Neuronal stem cell (in vitro differentiated cells): ENCODE measurements at regions not wholly inside any gene's neighbourhood (a gene's known extent, or its start where the extent isn't known, plus 50 kb on each side); places are given as distances from the start of the nearest gene placed in this dataset.
A peak's percentile ranks its signal among the peaks of the same experiment; 100 is the strongest.
"Not testable (repeated sequence)": the region's sequence is repeated elsewhere in the genome, so short reads cannot be mapped to it uniquely, and the experiment has no call there.

ENCODE experiments used
- DNase-seq: peaks from one replicate; pipeline ENCODE4 v3.0.0-alpha.2; 2013; ENCODE audit warnings: low spot score
- H2AFZ ChIP-seq: one replicate; pipeline ENCODE4 v1.6.1; 2013; ENCODE audit warnings: mild to moderate bottlenecking, low read length, inconsistent platforms
- H2AK5ac ChIP-seq: 2 replicates; pipeline ENCODE4 v1.6.1; 2013; ENCODE audit warnings: low read depth, mild to moderate bottlenecking, inconsistent platforms, low read length, moderate library complexity, mixed read lengths
- H2BK120ac ChIP-seq: 2 replicates; pipeline ENCODE4 v1.6.1; 2013; ENCODE audit warnings: low read depth, mild to moderate bottlenecking, inconsistent platforms, low read length, moderate library complexity, mixed read lengths
- H2BK12ac ChIP-seq: one replicate; pipeline ENCODE4 v1.6.1; 2013; ENCODE audit warnings: low read length, inconsistent platforms
- H2BK15ac ChIP-seq: 2 replicates; pipeline ENCODE4 v1.6.1; 2013; ENCODE audit warnings: mild to moderate bottlenecking, low read length, inconsistent platforms, mixed read lengths
- H2BK5ac ChIP-seq: one replicate; pipeline ENCODE4 v1.6.1; 2013; ENCODE audit warnings: inconsistent platforms, mild to moderate bottlenecking, low read length, moderate library complexity
- H3K14ac ChIP-seq: one replicate; pipeline ENCODE4 v1.6.1; 2013; ENCODE audit warnings: low read length, inconsistent platforms
- H3K18ac ChIP-seq: 2 replicates; pipeline ENCODE4 v1.6.1; 2013; ENCODE audit warnings: low read length, inconsistent platforms
- H3K23ac ChIP-seq: 2 replicates; pipeline ENCODE4 v1.6.1; 2013; ENCODE audit warnings: low read depth, mild to moderate bottlenecking, mixed read lengths, low read length, inconsistent platforms; ENCODE audit not compliant: poor library complexity
- H3K27ac ChIP-seq: replicated peaks from 3 replicates; pipeline ENCODE4 v1.5.1; 2013; ENCODE audit warnings: low read length, inconsistent platforms
- H3K27me3 ChIP-seq, 3 experiments: 2 replicates each; pipeline ENCODE4 v1.6.1; 2013; ENCODE audit warnings: low read length in 3 of 3, mild to moderate bottlenecking in 2 of 3, inconsistent platforms in 1 of 3, low read depth in 1 of 3, mixed read lengths in 1 of 3, moderate library complexity in 1 of 3; ENCODE audit not compliant: control insufficient read depth in 3 of 3, insufficient read depth in 3 of 3
- H3K36me3 ChIP-seq, 2 donors: replicated peaks in 1 of 2; 2 replicates each; pipeline ENCODE4 v1.6.1; 2013; ENCODE audit warnings: low read length in 2 of 2; ENCODE audit not compliant: control insufficient read depth in 2 of 2, insufficient read depth in 2 of 2
- H3K4ac ChIP-seq: 2 replicates; pipeline ENCODE4 v1.6.1; 2013; ENCODE audit warnings: inconsistent platforms, mild to moderate bottlenecking, low read length, moderate library complexity
- H3K4me1 ChIP-seq, 2 donors: 1 replicate in 1 of 2; 2 replicates in 1 of 2; pipeline ENCODE4 v1.6.1; 2013; ENCODE audit warnings: low read length in 2 of 2, low read depth in 1 of 2; ENCODE audit not compliant: control insufficient read depth in 2 of 2, insufficient read depth in 1 of 2
- H3K4me2 ChIP-seq: one replicate; pipeline ENCODE4 v1.6.1; 2013; ENCODE audit warnings: mild to moderate bottlenecking, low read length, inconsistent platforms; ENCODE audit not compliant: insufficient read depth, poor library complexity, severe bottlenecking
- H3K4me3 ChIP-seq, 2 donors: 2 replicates each; pipeline ENCODE4 v1.5.1; 2013; ENCODE audit warnings: low read length in 2 of 2, mild to moderate bottlenecking in 2 of 2, inconsistent platforms in 1 of 2, moderate library complexity in 1 of 2
- H3K79me1 ChIP-seq: one replicate; pipeline ENCODE4 v1.6.1; 2013; ENCODE audit warnings: low read depth, mild to moderate bottlenecking, inconsistent platforms, low read length, moderate library complexity
- H3K9ac ChIP-seq: one replicate; pipeline ENCODE4 v1.6.1; 2013; ENCODE audit warnings: mild to moderate bottlenecking, low read depth, low read length, inconsistent platforms; ENCODE audit not compliant: poor library complexity
- H3K9me3 ChIP-seq, 2 donors: replicated peaks in 1 of 2; 2 replicates each; pipeline versions ENCODE3 to v1.6.1; 2013; ENCODE audit warnings: low read length in 2 of 2, mild to moderate bottlenecking in 2 of 2, inconsistent platforms in 1 of 2, low read depth in 1 of 2, mixed read lengths in 1 of 2, moderate library complexity in 1 of 2; ENCODE audit not compliant: control insufficient read depth in 2 of 2, insufficient read depth in 1 of 2
- H4K8ac ChIP-seq: one replicate; pipeline ENCODE4 v1.6.1; 2013; ENCODE audit warnings: low read depth, mild to moderate bottlenecking, inconsistent platforms, low read length, moderate library complexity
- H4K91ac ChIP-seq: one replicate; pipeline ENCODE4 v1.6.1; 2013; ENCODE audit warnings: low read length, low read depth, mild to moderate bottlenecking, inconsistent platforms; ENCODE audit not compliant: poor library complexity
- whole genome bisulfite sequencing, 2 donors: extraction: QIAGEN DNeasy Blood & Tissue Kit; methylation state at CpG; one replicate each; pipeline ENCODE4 v1.1.7; 2013; ENCODE audit warnings: missing lambda C conversion rate in 2 of 2, mixed read lengths in 1 of 2; ENCODE audit not compliant: insufficient read length in 2 of 2, insufficient replicate concordance in 1 of 2; ENCODE audit errors: extremely low coverage in 2 of 2; 5-methylcytosine and 5-hydroxymethylcytosine counted together

DNA sequence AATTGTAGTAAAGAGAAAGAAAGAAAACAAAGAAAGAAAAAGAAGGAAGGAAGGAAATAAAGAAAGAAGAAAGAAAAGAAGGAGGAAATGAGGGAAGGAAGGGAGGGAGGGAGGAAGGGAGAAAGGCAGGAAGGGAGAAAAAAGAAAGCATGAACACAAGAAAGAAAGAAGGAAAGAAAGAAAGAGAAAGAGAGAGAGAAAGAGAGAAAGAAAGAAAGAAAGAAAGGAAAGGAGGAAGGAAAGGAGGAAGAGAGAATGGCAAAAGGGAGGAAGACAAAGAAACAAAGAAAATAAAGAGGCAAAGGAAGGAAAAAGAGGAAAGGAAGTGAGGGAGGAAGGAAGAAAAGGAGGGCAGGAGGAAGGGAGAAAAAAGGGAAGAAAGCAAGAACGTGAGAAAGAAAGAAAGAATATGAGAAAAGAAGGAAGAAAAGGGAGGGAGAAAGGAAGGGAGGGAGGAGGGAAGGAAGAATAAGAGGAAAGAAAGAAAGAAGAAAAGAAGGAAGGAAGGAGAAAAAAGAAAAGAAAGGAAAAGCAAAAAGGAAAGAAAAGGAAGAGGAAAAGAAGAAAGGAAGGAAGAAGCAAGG, 2775.4 kb downstream of the RPIA start:
- not testable (repeated sequence) for H3K4ac ChIP-seq, H3K4me1 ChIP-seq, H3K4me3 ChIP-seq, H3K4me2 ChIP-seq, H2AK5ac ChIP-seq, H2BK12ac ChIP-seq, H2BK15ac ChIP-seq, H4K91ac ChIP-seq, H3K9me3 ChIP-seq, H3K18ac ChIP-seq, H3K14ac ChIP-seq, DNase-seq, H3K27ac ChIP-seq, H4K8ac ChIP-seq, H2AFZ ChIP-seq, H3K36me3 ChIP-seq, H3K79me1 ChIP-seq, H3K23ac ChIP-seq, H3K27me3 ChIP-seq, H2BK120ac ChIP-seq, H2BK5ac ChIP-seq, H3K9ac ChIP-seq
- WGBS, 2 donors: no CpG with 5 or more reads among the region's 1 CpG

DNA sequence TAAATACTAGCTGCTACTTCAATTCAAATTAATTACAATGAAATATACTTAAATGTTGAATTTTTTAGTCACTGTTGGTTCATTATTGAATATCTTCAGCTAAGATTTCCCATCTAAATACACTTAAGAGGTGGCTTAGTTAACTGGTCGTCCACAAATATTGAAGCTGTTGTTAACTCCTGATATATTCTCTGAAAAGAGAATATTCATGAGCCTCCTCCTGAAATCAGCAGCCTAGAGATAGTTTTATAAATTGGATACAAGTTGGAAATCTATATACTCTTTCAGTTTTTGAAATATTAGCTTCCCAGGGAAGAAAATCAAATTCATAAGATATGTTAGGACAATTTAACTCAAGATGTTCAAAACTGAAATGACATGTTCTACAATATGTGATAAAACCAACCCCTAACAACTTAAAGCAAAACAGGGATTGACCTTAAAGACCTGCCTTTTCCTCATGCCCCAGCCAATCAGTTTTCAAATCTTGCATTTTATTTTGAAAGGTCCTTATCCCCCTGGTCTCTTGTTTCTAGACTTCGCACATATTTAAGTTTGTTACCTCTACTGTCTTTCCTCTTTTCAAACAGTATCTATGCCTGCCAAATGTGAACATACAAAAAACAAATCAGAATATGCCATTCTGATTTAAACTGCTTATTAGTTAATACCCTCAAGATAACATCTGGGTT, 2784.9 kb downstream of the RPIA start:
- not testable (repeated sequence) for H2BK15ac ChIP-seq, H3K4me2 ChIP-seq, H2AFZ ChIP-seq, H2AK5ac ChIP-seq, H4K91ac ChIP-seq, H3K27ac ChIP-seq, H4K8ac ChIP-seq, H3K14ac ChIP-seq, H3K4ac ChIP-seq, H2BK5ac ChIP-seq, H2BK120ac ChIP-seq, H3K4me3 ChIP-seq, H2BK12ac ChIP-seq, H3K36me3 ChIP-seq, H3K23ac ChIP-seq, H3K18ac ChIP-seq, H3K4me1 ChIP-seq, H3K9ac ChIP-seq, H3K9me3 ChIP-seq, DNase-seq, H3K79me1 ChIP-seq
- WGBS, 2 donors: no CpG with 5 or more reads among the region's 2 CpGs
- H3K27me3 ChIP-seq: peaks cover 0 to 14% (median 10%) of the 10 kb centered on the region in 3 experiments

- not testable (repeated sequence) for H3K79me1 ChIP-seq, H4K8ac ChIP-seq, H2AFZ ChIP-seq, H3K14ac ChIP-seq, H2BK5ac ChIP-seq, H3K36me3 ChIP-seq, H2BK15ac ChIP-seq, H4K91ac ChIP-seq, DNase-seq, H3K4ac ChIP-seq, H2BK120ac ChIP-seq, H3K18ac ChIP-seq, H3K4me1 ChIP-seq, H3K23ac ChIP-seq, H3K4me3 ChIP-seq, H2AK5ac ChIP-seq, H3K9ac ChIP-seq, H3K4me2 ChIP-seq, H2BK12ac ChIP-seq, H3K9me3 ChIP-seq, H3K27ac ChIP-seq
- WGBS, 2 donors: no CpG with 5 or more reads among the region's 25 CpGs
- peaks cover 0 to 14% (median 10%) of the 10 kb centered on the region in 3 experiments for H3K27me3 ChIP-seq
Observed at GRCh38 chr2:91476936-91477246, 2785.4 kb downstream of the RPIA start.

DNA sequence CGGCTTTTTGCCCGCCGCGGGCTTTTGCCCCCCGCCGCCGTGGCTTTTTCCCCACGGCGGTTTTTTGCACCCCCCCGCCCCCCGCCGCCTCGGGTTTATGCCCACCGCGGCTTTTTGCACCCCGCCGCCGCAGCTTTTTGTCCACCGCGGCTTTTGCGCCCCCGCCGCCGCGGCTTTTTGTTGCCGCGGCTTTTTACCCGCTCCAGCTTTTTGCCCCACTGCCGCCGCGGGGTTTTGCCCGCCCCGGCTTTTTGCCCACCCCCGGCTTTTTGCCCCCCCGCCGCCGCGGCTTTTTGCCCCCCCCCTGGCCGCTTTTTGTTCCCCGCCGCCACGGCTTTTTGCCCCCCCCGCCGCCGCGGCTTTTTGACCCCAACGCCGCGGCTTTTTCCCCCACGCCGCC, 2785.8 kb downstream of the RPIA start:
- H3K36me3 ChIP-seq, DNase-seq, H3K4ac ChIP-seq, H2AFZ ChIP-seq, H3K23ac ChIP-seq, H3K79me1 ChIP-seq, H4K8ac ChIP-seq, H3K4me1 ChIP-seq, H2BK15ac ChIP-seq, H2BK120ac ChIP-seq, H4K91ac ChIP-seq, H2BK12ac ChIP-seq, H3K9me3 ChIP-seq, H2BK5ac ChIP-seq, H3K4me3 ChIP-seq, H3K14ac ChIP-seq, H3K27ac ChIP-seq, H3K9ac ChIP-seq: not testable (repeated sequence)
- Histone ChIP-seq H3K4me2 (peak overlapping the region; percentile 100), H3K27me3 (peaks cover 0 to 14% (median 10%) of the 10 kb centered on the region in 3 experiments), H3K18ac (peak overlapping the region; percentile 90), H2AK5ac (peak overlapping the region; percentile 97)
- WGBS, 2 donors: no CpG with 5 or more reads among the region's 51 CpGs
